ENCODE measurements at regions not wholly inside any gene's neighbourhood (a gene's known extent, or its start where the extent isn't known, plus 50 kb on each side); places are given as distances from the start of the nearest gene placed in this dataset.

DNA sequence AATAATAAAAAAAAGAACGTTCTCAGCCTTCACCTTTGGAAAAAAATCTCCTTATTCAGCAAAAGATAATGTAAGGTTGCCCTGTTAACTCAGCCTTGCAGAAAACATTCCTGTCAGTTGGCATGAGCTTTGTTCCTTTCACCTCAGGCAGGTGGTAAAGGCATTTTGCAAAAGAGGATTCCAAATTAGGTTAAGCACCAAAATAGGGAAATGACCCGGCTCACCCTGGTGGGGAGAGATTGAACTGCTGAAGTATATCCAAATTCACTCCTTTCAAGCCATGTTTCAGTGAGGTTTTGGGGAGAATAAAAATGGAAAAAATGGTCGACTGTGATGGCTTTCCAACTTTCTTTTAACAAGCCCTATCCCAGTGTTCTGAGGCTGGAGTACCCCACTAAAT is 1988.8 kb upstream of the PIK3C3 start:
- no peak for TF ChIP-seq EZH2 (IDR thresholded peaks at IDR 0.05; ENCODE audit: borderline replicate concordance, low read length)
- TF ChIP-seq, protein P1, sequence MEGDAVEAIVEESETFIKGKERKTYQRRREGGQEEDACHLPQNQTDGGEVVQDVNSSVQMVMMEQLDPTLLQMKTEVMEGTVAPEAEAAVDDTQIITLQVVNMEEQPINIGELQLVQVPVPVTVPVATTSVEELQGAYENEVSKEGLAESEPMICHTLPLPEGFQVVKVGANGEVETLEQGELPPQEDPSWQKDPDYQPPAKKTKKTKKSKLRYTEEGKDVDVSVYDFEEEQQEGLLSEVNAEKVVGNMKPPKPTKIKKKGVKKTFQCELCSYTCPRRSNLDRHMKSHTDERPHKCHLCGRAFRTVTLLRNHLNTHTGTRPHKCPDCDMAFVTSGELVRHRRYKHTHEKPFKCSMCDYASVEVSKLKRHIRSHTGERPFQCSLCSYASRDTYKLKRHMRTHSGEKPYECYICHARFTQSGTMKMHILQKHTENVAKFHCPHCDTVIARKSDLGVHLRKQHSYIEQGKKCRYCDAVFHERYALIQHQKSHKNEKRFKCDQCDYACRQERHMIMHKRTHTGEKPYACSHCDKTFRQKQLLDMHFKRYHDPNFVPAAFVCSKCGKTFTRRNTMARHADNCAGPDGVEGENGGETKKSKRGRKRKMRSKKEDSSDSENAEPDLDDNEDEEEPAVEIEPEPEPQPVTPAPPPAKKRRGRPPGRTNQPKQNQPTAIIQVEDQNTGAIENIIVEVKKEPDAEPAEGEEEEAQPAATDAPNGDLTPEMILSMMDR (conservative IDR thresholded peaks at IDR 0.05 in 1 of 2, IDR thresholded peaks at IDR 0.05 in 1 of 2; ENCODE audit: extremely low read depth in 1 of 2, insufficient read depth in 1 of 2, low read depth in 1 of 2, low read length in 2 of 2), result peak; percentile 56 to 57
